ENCODE measurements at regions not wholly inside any gene's neighbourhood (a gene's known extent, or its start where the extent isn't known, plus 50 kb on each side); places are given as distances from the start of the nearest gene placed in this dataset.

GRCh38 chr4:38189445-38189844 is 229.2 kb downstream of the PTTG2 start:
- H3K9ac ChIP-seq (ENCODE audit: low read length): no peak overlapping the region
- TF ChIP-seq EZH2 (IDR thresholded peaks at IDR 0.05; ENCODE audit: borderline replicate concordance, low read length) (no peak), CTCF (IDR thresholded peaks at IDR 0.05; ENCODE audit: low read length) (no peak)
- no peaks in the 10 kb centered on the region for H4K20me1 ChIP-seq (ENCODE audit: insufficient read depth, low read length)
- no peaks in the 10 kb centered on the region for H3F3A ChIP-seq (ENCODE audit: insufficient read depth, low read length)
- no peak overlapping the region for H2AFZ ChIP-seq (ENCODE audit: low read length)
- H3K4me1 ChIP-seq (ENCODE audit: insufficient read depth, low read length, severe bottlenecking): no peaks in the 10 kb centered on the region
- no peaks in the 10 kb centered on the region for H3K9me2 ChIP-seq (ENCODE audit: low read depth, low read length)
- H3K9me3 ChIP-seq (ENCODE audit: low read length): no peaks in the 10 kb centered on the region
- no peak overlapping the region for H3K27ac ChIP-seq (ENCODE audit: low read depth, low read length, poor library complexity, severe bottlenecking)
- no peaks in the 10 kb centered on the region; the same call in 1 of the 2 replicates for H3K27me3 ChIP-seq (ENCODE audit: insufficient read depth, low read length)
- no peak overlapping the region for H3K4me2 ChIP-seq (ENCODE audit: low read length)
- H3K4me3 ChIP-seq (ENCODE audit: low read depth, low read length, poor library complexity, severe bottlenecking): no peak overlapping the region
- no peaks in the 10 kb centered on the region for H3K79me2 ChIP-seq (ENCODE audit: insufficient read depth, low read length)
- H3K36me3 ChIP-seq (ENCODE audit: insufficient read depth, low read length): no peaks in the 10 kb centered on the region

GRCh38 chr4:38190717-38191178 is 230.6 kb downstream of the PTTG2 start:
- H3K4me3 ChIP-seq (ENCODE audit: low read depth, low read length, poor library complexity, severe bottlenecking): no peak overlapping the region
- H3K9ac ChIP-seq (ENCODE audit: low read length): no peak overlapping the region
- H3K27me3 ChIP-seq (ENCODE audit: insufficient read depth, low read length): no peaks in the 10 kb centered on the region; the same call in 1 of the 2 replicates
- no peak overlapping the region for H3K4me2 ChIP-seq (ENCODE audit: low read length)
- H3K36me3 ChIP-seq (ENCODE audit: insufficient read depth, low read length): no peaks in the 10 kb centered on the region
- no peaks in the 10 kb centered on the region for H3K9me3 ChIP-seq (ENCODE audit: low read length)
- H3K79me2 ChIP-seq (ENCODE audit: insufficient read depth, low read length): no peaks in the 10 kb centered on the region
- no peaks in the 10 kb centered on the region for H3F3A ChIP-seq (ENCODE audit: insufficient read depth, low read length)
- no peaks in the 10 kb centered on the region for H4K20me1 ChIP-seq (ENCODE audit: insufficient read depth, low read length)
- H3K27ac ChIP-seq (ENCODE audit: low read depth, low read length, poor library complexity, severe bottlenecking): no peak overlapping the region
- no peaks in the 10 kb centered on the region for H3K9me2 ChIP-seq (ENCODE audit: low read depth, low read length)
- H2AFZ ChIP-seq (ENCODE audit: low read length): no peak overlapping the region
- TF ChIP-seq CTCF (IDR thresholded peaks at IDR 0.05; ENCODE audit: low read length): no peak
- no peak for TF ChIP-seq EZH2 (IDR thresholded peaks at IDR 0.05; ENCODE audit: borderline replicate concordance, low read length)
- no peaks in the 10 kb centered on the region for H3K4me1 ChIP-seq (ENCODE audit: insufficient read depth, low read length, severe bottlenecking)

GRCh38 chr4:38192516-38192915 is 232.3 kb downstream of the PTTG2 start:
- no peak overlapping the region for H3K27ac ChIP-seq (ENCODE audit: low read depth, low read length, poor library complexity, severe bottlenecking)
- H3K4me1 ChIP-seq (ENCODE audit: insufficient read depth, low read length, severe bottlenecking): no peaks in the 10 kb centered on the region
- TF ChIP-seq EZH2 (IDR thresholded peaks at IDR 0.05; ENCODE audit: borderline replicate concordance, low read length) (no peak), CTCF (IDR thresholded peaks at IDR 0.05; ENCODE audit: low read length) (no peak)
- H3F3A ChIP-seq (ENCODE audit: insufficient read depth, low read length): no peaks in the 10 kb centered on the region
- no peak overlapping the region for H3K4me3 ChIP-seq (ENCODE audit: low read depth, low read length, poor library complexity, severe bottlenecking)
- no peaks in the 10 kb centered on the region for H3K79me2 ChIP-seq (ENCODE audit: insufficient read depth, low read length)
- H4K20me1 ChIP-seq (ENCODE audit: insufficient read depth, low read length): no peaks in the 10 kb centered on the region
- H3K36me3 ChIP-seq (ENCODE audit: insufficient read depth, low read length): no peaks in the 10 kb centered on the region
- no peak overlapping the region for H3K9ac ChIP-seq (ENCODE audit: low read length)
- no peaks in the 10 kb centered on the region for H3K9me3 ChIP-seq (ENCODE audit: low read length)
- no peaks in the 10 kb centered on the region; the same call in 1 of the 2 replicates for H3K27me3 ChIP-seq (ENCODE audit: insufficient read depth, low read length)
- H3K9me2 ChIP-seq (ENCODE audit: low read depth, low read length): no peaks in the 10 kb centered on the region
- no peak overlapping the region for H3K4me2 ChIP-seq (ENCODE audit: low read length)
- H2AFZ ChIP-seq (ENCODE audit: low read length): no peak overlapping the region

Data from OCI-LY1 (cell line).